ENCODE measurements at regions not wholly inside any gene's neighbourhood (a gene's known extent, or its start where the extent isn't known, plus 50 kb on each side); places are given as distances from the start of the nearest gene placed in this dataset.

DNA sequence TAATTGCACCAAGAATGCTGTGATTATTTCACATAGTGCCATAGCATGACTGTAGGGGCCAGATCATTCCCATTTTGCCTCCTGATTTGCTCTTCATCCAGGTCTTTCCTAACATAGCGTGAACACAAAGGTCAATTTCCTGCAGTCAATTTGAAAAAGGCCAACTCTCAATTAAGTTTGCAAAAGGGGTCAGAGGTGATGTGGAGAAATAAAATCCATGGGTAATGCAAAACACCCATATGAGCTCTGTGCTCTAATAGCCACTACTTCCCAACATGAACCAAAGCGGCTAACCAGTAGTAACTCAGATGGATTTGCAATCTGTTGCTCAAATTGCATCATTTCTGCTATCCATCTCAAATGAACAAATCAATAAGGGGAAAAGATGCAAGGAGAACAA lies 275.5 kb upstream of the SOX9 start:
- no peak overlapping the region for H2AFZ ChIP-seq (ENCODE audit: control insufficient read depth, low read length)
- H3K4me3 ChIP-seq (ENCODE audit: control insufficient read depth in 2 of 3, extremely low read depth in 1 of 3, insufficient read depth in 2 of 3, low read depth in 1 of 3, low read length in 3 of 3), result no peak overlapping the region
- no peak for DNase-seq (ENCODE audit: low read depth, low spot score)
- H3K36me3 ChIP-seq (ENCODE audit: control insufficient read depth in 2 of 2, extremely low read depth in 1 of 2, insufficient read depth in 2 of 2, low read length in 2 of 2), result no peaks in the 10 kb centered on the region
- no peaks in the 10 kb centered on the region for H3K27me3 ChIP-seq (ENCODE audit: control insufficient read depth, extremely low read depth, insufficient read depth, low read length)
- no peak overlapping the region for H3K27ac ChIP-seq (ENCODE audit: control insufficient read depth, insufficient read depth, low read length)
- H3K9me3 ChIP-seq (ENCODE audit: control insufficient read depth, low read depth, low read length), result no peaks in the 10 kb centered on the region
- H3K79me2 ChIP-seq (ENCODE audit: control insufficient read depth, insufficient read depth, low read length), result no peaks in the 10 kb centered on the region
- H3K4me2 ChIP-seq (ENCODE audit: control insufficient read depth, extremely low read depth, insufficient read depth, low read depth, low read length), result no peak overlapping the region
- H3K4me1 ChIP-seq (ENCODE audit: control insufficient read depth, extremely low read depth, insufficient read depth, low read length), result no peaks in the 10 kb centered on the region
- no peak for TF ChIP-seq EZH2 (IDR thresholded peaks at IDR 0.05; ENCODE audit: low read length)
- TF ChIP-seq, protein P1, sequence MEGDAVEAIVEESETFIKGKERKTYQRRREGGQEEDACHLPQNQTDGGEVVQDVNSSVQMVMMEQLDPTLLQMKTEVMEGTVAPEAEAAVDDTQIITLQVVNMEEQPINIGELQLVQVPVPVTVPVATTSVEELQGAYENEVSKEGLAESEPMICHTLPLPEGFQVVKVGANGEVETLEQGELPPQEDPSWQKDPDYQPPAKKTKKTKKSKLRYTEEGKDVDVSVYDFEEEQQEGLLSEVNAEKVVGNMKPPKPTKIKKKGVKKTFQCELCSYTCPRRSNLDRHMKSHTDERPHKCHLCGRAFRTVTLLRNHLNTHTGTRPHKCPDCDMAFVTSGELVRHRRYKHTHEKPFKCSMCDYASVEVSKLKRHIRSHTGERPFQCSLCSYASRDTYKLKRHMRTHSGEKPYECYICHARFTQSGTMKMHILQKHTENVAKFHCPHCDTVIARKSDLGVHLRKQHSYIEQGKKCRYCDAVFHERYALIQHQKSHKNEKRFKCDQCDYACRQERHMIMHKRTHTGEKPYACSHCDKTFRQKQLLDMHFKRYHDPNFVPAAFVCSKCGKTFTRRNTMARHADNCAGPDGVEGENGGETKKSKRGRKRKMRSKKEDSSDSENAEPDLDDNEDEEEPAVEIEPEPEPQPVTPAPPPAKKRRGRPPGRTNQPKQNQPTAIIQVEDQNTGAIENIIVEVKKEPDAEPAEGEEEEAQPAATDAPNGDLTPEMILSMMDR (optimal IDR thresholded peaks at IDR 0.05 in 1 of 3, IDR thresholded peaks at IDR 0.05 in 1 of 3, conservative IDR thresholded peaks at IDR 0.05 in 1 of 3; ENCODE audit: extremely low read depth in 1 of 3, insufficient read depth in 2 of 3, low read length in 3 of 3), result no peak
- no peaks in the 10 kb centered on the region for H4K20me1 ChIP-seq (ENCODE audit: control insufficient read depth, extremely low read depth, insufficient read depth, low read length)
- no peak overlapping the region for H3K9ac ChIP-seq (ENCODE audit: control insufficient read depth, extremely low read depth, insufficient read depth, low read length)
- FAIRE-seq, result peak; percentile 5
- dilution Hi-C loops (cut with MboI; ENCODE audit: extremely low pct_ligation_motif_present, low sequenced_read_pairs), result no loop called here
- no peaks in the 10 kb centered on the region for H3K9me1 ChIP-seq (ENCODE audit: control insufficient read depth, extremely low read depth, insufficient read depth, low read length)

DNA sequence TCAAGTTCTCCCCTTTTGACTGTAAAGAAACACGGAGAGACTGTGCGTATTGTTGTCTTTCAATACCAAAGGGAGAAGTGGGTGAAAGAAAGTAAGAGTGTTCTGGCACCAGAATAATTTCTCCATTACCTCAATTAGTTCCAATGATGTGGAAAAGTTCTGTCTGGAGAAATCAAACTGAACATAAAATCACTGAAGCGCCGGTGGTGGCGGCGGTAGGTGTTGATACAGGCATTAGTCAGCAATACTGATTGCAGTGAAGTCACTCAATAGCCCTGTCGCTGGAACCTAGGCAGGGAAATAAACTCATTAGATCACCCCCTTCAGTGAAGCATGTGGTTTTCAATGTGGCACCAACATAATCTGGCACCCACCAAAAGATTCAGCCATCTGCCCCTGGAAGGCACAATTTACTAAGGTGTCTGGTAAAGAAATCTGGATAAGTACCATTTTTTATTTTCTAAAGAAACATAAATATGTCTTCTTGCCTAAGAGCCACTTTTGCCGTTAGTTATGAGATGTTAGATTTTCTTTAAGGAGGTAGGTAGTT lies 274.2 kb upstream of the SOX9 start:
- Histone ChIP-seq H2AFZ (ENCODE audit: control insufficient read depth, low read length) (no peak overlapping the region), H3K27ac (ENCODE audit: control insufficient read depth, insufficient read depth, low read length) (no peak overlapping the region), H3K9ac (ENCODE audit: control insufficient read depth, extremely low read depth, insufficient read depth, low read length) (no peak overlapping the region), H3K79me2 (ENCODE audit: control insufficient read depth, insufficient read depth, low read length) (no peaks in the 10 kb centered on the region), H3K9me3 (ENCODE audit: control insufficient read depth, low read depth, low read length) (no peaks in the 10 kb centered on the region), H3K4me3 (ENCODE audit: control insufficient read depth in 2 of 3, extremely low read depth in 1 of 3, insufficient read depth in 2 of 3, low read depth in 1 of 3, low read length in 3 of 3) (no peak overlapping the region), H3K27me3 (ENCODE audit: control insufficient read depth, extremely low read depth, insufficient read depth, low read length) (no peaks in the 10 kb centered on the region), H3K4me1 (ENCODE audit: control insufficient read depth, extremely low read depth, insufficient read depth, low read length) (no peaks in the 10 kb centered on the region), H3K9me1 (ENCODE audit: control insufficient read depth, extremely low read depth, insufficient read depth, low read length) (no peaks in the 10 kb centered on the region), H3K4me2 (ENCODE audit: control insufficient read depth, extremely low read depth, insufficient read depth, low read depth, low read length) (no peak overlapping the region), H4K20me1 (ENCODE audit: control insufficient read depth, extremely low read depth, insufficient read depth, low read length) (no peaks in the 10 kb centered on the region), H3K36me3 (ENCODE audit: control insufficient read depth in 2 of 2, extremely low read depth in 1 of 2, insufficient read depth in 2 of 2, low read length in 2 of 2) (no peaks in the 10 kb centered on the region)
- DNase-seq (ENCODE audit: low read depth, low spot score) (no peak), FAIRE-seq (no peak)
- TF ChIP-seq, protein P1 (optimal IDR thresholded peaks at IDR 0.05 in 1 of 3, IDR thresholded peaks at IDR 0.05 in 1 of 3, conservative IDR thresholded peaks at IDR 0.05 in 1 of 3; ENCODE audit: extremely low read depth in 1 of 3, insufficient read depth in 2 of 3, low read length in 3 of 3), result no peak
- no peak for TF ChIP-seq EZH2 (IDR thresholded peaks at IDR 0.05; ENCODE audit: low read length)
- dilution Hi-C loops (cut with MboI; ENCODE audit: extremely low pct_ligation_motif_present, low sequenced_read_pairs), result no loop called here

Measured in keratinocyte (primary cell).